DND-41 (cell line): ENCODE measurements at regions not wholly inside any gene's neighbourhood (a gene's known extent, or its start where the extent isn't known, plus 50 kb on each side); places are given as distances from the start of the nearest gene placed in this dataset.

ENCODE experiments used
- EZH2 ChIP-seq: IDR thresholded peaks from 3 replicates; pipeline ENCODE4 v1.6.1; 2012; ENCODE audit warnings: borderline replicate concordance, low read depth, mild to moderate bottlenecking, moderate library complexity, low read length, inconsistent platforms; ENCODE audit not compliant: severe bottlenecking
- TF ChIP-seq, protein P1 (sequence below): IDR thresholded peaks from 2 replicates; pipeline ENCODE4 v1.5.1; 2012; ENCODE audit warnings: borderline replicate concordance, low read length, moderate library complexity, mild to moderate bottlenecking; ENCODE audit not compliant: poor library complexity, severe bottlenecking; ENCODE audit errors: extremely low read depth

DNA sequence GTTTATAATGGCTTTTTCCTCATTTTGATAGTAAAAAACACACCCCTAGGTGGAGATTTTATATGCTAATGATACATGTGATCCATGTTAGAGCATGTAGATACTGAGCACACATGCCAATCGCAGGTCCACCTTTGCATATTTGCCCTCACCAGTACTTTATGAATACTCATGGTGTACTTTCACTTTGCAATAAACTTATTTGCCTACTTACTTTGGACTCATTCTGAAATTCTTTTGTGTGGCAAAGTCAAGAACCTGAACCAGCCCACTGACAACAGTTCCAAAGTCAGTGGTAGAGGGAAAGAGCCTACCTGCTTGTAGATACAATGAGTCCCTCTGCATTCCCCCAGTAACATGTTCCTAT, 58.5 kb upstream of the DHRS4 start:
- TF ChIP-seq, protein P1, sequence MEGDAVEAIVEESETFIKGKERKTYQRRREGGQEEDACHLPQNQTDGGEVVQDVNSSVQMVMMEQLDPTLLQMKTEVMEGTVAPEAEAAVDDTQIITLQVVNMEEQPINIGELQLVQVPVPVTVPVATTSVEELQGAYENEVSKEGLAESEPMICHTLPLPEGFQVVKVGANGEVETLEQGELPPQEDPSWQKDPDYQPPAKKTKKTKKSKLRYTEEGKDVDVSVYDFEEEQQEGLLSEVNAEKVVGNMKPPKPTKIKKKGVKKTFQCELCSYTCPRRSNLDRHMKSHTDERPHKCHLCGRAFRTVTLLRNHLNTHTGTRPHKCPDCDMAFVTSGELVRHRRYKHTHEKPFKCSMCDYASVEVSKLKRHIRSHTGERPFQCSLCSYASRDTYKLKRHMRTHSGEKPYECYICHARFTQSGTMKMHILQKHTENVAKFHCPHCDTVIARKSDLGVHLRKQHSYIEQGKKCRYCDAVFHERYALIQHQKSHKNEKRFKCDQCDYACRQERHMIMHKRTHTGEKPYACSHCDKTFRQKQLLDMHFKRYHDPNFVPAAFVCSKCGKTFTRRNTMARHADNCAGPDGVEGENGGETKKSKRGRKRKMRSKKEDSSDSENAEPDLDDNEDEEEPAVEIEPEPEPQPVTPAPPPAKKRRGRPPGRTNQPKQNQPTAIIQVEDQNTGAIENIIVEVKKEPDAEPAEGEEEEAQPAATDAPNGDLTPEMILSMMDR = no peak
- TF ChIP-seq EZH2 = no peak
